ENCODE measurements at regions not wholly inside any gene's neighbourhood (a gene's known extent, or its start where the extent isn't known, plus 50 kb on each side); places are given as distances from the start of the nearest gene placed in this dataset.

DNA sequence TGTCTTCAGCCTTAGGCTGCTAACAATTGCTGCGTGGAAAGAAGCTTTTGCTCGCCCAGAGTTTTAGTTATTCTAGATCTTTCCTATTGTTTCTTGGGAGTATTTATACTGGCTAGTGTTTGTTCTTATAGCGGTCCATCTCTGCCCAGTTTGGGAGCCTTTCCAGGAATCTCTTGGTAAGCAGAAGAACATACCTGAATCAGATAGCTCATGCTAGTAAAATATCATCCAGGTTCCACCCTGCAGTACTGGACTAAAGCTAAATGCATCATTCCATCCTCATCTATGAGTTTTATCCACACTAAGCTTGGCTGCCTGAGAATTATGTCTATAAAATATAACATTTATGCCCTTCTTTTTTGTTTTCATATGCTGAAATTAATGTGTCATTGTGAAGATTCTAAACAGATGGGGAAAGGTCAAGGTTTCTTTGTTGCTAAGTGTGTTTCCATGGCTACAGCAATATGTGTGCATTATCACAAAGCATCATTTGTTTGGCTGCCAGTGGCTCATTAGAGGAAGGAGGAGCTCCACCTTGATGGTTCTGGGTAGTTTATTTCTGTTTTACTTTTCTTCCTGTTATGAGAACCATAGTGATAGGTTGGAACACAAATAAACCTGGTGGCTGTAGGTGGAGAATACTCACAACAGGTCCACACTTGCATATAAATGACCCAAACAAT is 182.8 kb downstream of the PIK3C3 start:
- no peak overlapping the region for H3K27ac ChIP-seq
- no peak overlapping the region for H3K4me3 ChIP-seq

DNA sequence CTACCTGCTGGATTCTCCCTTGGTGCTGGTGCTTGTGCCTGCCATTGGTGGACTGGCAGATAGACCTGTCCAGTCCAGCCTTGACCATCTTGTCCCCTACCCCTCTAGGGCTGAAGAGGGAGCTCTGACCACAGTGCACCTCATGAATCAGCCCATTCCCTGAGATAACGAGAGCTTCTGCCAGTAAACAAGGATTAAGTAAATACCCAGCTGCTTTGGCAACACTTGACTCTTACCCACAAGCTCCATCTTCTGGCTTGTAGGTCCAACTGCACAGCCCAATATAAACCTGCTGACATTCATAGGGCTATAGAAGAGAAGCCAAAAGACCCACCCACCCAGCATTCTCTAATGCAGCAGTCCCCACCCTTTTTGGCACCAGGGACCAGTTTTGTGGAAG is 186.4 kb downstream of the PIK3C3 start:
- no peak overlapping the region for H3K4me3 ChIP-seq
- no peak overlapping the region for H3K27ac ChIP-seq

DNA sequence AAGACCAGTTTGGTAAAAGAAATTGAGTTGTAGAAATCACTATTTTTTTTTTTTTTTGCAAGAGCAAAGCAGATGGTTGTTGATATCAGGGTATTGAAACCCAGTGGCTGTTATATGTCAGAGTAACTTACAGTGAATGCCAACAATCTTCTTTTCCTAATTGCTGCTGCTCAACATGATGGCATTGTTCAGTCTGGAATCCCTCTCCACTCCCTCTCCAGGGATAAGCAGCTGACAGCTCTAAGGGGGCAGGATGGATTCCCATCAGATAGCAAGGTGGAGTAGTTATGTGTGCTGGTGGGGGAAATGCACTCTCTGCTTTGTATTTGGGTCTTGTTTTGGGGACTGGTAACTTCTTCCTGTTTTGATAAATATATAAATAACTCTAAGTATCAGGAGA is 200.0 kb downstream of the PIK3C3 start:
- Histone ChIP-seq H3K27ac (no peak overlapping the region), H3K4me3 (no peak overlapping the region)

DNA sequence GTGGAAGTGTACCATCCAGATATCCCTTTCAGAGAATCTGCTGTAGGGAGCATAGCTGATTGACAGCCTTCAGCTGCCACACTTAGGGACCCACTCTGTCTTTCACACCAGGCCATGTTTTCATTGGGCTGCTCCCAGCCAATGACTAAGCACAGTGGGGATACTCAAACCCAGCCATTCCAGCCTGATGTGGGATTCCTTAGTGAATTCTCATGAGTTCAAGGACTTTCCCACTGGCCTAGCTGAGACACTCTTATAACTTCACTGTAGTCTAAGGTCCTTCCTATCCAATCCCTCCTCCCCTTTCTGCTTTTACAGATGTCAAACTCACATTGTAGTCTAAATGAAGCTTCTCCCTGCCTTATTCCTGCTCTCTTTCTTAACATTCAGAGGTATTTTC is 201.2 kb downstream of the PIK3C3 start:
- H3K4me3 ChIP-seq = no peak overlapping the region
- H3K27ac ChIP-seq = no peak overlapping the region

DNA sequence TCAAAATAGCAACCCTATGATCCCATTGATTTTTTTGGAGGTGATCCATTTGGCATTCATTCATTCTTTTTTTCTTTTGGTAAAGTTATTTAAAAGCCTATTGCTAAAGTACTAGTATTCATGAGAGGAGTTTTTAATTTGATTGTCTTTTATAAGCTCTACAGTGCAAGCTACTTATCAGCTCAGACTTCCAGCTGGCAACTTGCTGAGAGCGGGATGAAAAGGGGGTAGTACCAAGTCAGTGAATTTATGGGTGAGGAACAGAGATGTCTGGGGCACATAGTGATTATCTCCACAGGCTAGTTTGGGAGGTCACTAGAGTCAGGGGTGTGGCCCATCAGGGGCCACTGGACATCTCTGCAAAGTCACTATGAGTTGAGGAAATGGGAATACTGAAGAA is 202.4 kb downstream of the PIK3C3 start:
- Histone ChIP-seq H3K4me3 (no peak overlapping the region), H3K27ac (no peak overlapping the region)

DNA sequence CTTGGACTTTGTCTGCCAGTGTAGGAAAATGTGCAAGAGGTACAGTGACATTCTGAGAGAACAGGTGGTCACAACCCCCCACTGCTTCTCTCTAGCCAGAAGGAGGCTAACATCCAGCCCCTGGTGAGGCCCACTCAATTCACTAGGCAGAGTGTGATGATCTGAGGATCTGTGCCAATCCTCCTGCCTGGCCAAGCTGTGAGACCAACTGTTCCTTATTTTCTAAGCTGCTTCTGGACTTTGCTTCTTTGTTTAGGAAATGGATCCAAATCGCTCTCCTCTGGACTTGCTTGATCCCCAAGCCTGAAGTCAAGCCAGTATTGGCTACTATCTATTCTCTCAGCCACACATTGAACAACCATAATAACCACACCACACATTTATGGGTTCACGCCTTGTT is 202.8 kb downstream of the PIK3C3 start:
- Histone ChIP-seq H3K4me3 (no peak overlapping the region), H3K27ac (no peak overlapping the region)

DNA sequence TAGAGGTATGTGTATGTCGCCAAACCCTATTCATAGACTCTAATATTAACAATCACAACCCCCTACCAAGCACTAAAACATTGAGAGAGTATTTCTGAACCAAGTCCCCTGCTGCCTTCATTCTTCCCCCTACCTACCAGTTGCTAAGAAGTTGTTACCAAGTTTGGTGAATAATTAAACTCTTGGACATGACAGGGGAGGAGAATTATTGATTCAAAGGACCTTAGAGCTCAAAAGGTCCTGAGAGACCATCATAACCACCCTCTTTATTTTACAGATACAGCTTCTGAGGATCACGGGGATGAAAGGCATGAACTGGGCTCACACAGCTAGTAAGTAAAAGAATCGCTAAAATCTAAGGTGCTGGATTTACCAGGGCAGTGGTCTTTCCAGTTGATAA is 204.1 kb downstream of the PIK3C3 start:
- Histone ChIP-seq H3K4me3 (no peak overlapping the region), H3K27ac (no peak overlapping the region)

DNA sequence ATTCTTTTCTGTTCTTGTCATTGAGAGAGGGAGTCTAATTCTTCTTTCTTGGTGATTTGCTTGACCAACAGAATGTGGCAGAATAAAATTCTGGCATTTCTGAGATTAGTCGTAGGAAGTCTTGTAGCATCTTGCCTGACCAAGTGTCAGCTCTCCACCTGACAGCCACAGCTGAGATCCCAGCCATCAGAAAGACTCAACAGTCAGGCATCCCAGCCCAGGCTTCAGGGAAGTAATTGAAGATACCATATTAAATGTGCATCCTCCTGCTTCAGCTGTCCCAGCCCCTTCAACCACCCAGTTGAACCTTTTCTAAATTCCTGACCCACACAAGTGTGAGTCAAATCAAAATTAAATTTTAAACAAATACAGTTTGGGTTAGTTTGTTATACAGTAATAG is 208.3 kb downstream of the PIK3C3 start:
- Histone ChIP-seq H3K4me3 (no peak overlapping the region), H3K27ac (no peak overlapping the region)

DNA sequence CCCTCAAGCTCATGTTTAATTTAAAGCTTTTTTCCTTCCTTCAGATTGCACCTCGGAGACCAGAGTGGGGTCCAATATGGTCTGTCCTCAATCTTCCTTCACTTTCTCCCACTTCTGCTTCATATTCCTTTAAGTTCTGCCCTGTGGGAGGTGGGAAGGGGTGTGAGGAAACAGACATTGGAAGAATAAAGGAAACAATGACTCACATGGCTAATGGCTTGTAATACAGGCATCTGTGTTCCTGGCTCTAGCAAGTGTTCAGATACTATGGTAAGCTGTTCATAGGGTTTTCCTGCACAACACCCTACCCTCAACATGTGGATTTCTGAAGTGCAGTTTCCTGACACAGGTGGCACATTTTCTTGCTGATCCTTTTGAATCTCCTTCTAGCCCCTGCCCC is 209.5 kb downstream of the PIK3C3 start:
- H3K27ac ChIP-seq = no peak overlapping the region
- H3K4me3 ChIP-seq = no peak overlapping the region

DNA sequence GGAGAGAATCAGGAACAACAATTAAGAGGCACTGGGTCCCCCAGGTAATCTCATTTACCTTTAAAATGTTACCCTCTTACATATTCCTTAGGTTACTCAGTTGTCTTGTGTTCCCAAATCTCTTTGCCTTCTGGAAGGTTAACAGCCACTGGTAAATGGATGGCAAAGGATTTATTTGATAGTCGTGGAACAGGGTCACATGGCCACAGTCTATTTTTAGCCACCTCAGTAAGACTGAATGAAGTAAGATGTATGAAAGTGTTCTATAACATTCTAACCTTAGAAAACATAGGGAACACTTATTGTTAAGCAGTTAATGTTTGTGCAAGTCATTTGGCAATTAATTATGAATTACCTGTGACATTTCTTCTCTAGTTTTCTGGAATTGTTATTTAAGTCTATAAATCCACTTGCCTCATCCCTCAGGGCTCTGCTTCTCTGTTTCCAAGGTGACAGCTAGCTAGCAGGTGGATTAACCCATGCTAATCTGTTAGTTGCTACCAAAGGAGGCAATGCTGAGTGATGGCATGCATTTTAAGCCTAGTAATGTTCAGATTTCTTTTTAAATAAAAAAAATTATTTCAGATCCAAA is 211.0 kb downstream of the PIK3C3 start:
- Histone ChIP-seq H3K27ac (no peak overlapping the region), H3K4me3 (no peak overlapping the region)

DNA sequence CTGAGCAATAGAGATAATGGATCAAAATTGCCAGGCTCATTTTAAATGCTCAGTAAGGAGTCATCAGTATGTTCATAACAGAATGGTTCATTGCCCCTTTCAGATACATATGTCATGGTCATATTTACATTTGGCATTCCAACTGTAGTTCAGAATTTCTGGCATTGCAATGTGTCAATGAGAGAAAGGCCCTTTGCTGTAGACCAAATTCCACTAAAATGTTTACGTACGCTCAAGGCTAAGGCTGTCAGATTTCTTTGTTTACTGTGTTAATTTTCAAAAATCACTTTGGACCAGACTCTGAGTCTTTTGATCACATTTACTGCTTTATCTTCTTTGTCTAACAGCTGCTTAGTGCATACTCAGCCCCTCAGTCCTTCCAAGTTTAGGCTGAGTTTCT is 213.5 kb downstream of the PIK3C3 start:
- Histone ChIP-seq H3K27ac (no peak overlapping the region), H3K4me3 (no peak overlapping the region)

DNA sequence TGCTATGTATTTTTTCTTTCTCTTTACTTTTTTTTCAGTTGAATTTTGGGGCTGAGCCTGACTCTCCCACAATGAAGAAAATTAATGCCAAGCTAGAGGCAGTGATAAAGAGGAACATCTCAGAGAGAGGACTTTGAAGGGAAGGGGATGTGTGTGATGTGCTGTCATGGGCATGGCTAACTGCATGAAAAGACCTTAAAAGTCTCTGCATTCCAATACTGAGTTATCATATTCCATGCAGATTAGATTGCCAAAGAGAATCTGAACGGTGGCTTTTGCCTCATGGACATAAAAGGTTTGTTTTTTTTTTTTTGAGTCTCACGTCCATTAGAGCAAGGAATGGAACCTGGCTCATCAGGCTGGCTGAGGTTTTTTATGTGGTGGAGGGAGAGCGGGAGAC is 213.9 kb downstream of the PIK3C3 start:
- H3K4me3 ChIP-seq = no peak overlapping the region
- H3K27ac ChIP-seq = no peak overlapping the region

DNA sequence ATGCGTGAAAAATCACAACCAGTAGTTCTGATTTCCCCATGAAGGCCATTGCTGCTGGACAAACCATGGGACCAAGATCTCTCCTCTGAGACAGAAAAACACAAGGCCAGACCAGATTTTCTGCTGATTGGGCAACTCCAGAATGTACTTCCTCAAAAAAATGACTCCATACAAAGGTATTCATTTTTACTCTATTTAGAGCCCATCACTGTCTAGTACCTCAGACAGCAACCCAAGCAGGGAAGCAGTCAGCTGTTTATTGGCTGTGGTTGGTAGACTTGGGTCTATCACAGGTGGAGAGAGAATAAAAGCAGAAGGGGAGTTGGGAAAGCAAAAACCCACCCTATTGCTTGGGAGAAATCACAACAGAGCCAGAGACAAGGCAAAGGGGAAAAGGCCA is 219.9 kb downstream of the PIK3C3 start:
- no peak overlapping the region for H3K27ac ChIP-seq
- H3K4me3 ChIP-seq = no peak overlapping the region

DNA sequence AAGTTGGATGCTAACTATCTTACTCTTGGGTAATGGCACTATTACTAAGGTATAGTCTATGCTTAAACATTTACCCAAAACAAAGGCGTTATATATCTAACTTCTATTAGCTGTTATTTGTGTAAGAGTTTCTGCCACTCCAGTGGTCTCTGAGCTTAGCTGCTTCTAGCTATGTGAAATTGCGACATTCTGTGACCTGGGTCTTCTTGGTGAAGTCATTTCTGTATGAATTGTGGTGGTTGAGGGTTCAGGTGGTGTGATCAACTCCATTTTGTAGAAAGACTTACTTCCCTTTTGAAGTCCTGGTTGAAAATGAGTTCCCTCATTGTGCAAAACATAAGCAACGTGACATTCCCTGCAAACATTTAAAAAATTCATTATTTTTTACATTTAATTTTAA is 221.6 kb downstream of the PIK3C3 start:
- Histone ChIP-seq H3K27ac (no peak overlapping the region), H3K4me3 (no peak overlapping the region)

DNA sequence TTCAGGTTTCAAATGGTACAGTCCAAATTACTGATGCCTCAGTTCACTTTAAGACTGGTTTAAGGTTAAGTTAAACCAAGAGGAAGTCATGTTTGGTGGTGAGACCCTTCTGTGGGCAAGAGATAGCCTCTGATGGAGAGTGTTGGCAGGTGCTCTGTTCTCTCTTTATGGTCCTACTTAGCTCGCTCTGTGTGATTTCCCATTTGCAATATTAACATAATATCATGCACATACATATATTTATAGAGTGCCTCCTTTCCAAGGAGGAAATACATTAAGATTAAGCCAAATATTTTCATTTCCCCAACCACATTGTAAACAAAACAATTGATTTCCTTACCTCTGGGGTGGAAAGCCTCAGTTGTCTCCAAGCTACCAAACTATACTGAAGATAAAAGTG is 222.4 kb downstream of the PIK3C3 start:
- no peak overlapping the region for H3K27ac ChIP-seq

DNA sequence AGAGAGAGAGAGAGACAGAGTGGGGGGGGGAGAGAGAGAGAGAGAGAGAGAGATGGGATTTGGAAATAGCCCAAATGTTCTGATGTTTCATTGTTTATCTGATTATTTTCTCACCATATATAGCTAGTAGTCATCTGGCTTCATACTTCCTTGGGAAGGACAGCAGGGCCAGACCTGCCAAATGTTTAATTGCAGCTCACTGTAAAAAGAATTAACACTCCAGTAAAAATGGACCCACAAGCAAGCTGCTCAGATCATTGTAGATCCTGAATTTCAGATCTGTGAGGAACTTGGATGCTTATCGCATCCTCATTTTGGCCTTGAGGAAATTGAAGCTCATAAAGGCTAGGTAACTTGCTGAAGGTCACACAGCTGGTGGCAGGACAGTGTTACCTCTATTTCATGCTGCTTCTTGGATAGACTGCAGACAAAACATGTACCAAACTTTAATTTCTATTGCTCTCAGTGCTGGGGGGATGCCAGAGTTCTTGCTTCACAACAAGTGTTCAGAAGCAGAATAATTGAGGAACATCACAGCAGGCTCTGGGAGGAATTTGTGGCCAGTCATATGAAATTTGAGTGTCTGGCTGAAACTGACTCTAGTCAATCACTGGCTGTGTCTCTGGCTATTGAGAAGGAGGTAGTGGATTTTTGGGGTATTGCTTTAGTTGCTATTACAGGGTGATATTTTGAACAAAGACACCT is 223.5 kb downstream of the PIK3C3 start:
- Histone ChIP-seq H3K27ac (no peak overlapping the region), H3K4me3 (no peak overlapping the region)

More for the DNA sequence above, 222.4 kb downstream of the PIK3C3 start:
- no peak overlapping the region for H3K4me3 ChIP-seq

DNA sequence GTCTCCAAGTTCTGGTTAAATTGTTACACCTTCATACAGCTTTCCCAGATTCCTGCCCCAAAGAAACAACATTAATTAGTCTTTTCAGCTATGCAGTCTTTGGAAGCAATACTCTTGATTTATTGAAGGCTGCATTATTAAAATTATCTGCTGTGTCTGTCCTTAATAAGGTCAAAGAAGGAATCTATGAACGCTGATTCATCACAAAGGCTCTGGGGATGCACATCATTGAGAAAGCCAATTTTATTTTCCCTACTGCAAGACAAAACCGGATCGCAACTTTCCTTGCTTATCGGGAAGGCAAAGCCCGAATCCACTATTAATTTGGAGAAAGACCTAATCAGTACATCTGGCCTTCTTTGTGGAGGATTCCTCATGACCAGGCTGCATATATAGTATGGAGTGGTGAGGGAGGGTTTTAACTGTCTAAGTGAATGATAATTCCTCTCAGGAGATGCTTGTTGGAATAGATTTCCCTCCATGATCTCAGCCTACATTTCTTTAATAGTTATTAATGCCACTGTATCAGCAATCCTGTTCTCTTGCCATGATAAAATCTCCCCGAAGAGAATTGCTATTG is 224.6 kb downstream of the PIK3C3 start:
- Histone ChIP-seq H3K27ac (no peak overlapping the region), H3K4me3 (no peak overlapping the region)

DNA sequence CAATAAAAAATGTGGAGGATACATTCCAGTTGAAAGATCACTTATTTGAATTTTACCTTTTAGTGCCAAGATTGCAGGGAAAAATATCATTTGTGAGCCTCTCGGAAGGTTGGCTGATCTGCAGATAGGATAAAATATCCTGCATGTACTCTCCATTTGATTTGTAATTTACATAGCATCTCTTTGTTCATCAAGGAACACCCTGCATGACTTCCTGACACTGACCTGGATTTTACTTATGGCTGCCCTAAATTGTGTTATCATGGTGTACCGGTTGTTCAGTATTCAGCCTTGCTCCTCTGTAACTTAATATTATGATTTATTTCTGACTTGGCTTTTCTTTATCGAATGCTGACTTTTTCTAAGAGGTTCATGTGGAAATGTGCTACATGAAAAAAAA is 226.4 kb downstream of the PIK3C3 start:
- H3K27ac ChIP-seq = no peak overlapping the region
- no peak overlapping the region for H3K4me3 ChIP-seq

DNA sequence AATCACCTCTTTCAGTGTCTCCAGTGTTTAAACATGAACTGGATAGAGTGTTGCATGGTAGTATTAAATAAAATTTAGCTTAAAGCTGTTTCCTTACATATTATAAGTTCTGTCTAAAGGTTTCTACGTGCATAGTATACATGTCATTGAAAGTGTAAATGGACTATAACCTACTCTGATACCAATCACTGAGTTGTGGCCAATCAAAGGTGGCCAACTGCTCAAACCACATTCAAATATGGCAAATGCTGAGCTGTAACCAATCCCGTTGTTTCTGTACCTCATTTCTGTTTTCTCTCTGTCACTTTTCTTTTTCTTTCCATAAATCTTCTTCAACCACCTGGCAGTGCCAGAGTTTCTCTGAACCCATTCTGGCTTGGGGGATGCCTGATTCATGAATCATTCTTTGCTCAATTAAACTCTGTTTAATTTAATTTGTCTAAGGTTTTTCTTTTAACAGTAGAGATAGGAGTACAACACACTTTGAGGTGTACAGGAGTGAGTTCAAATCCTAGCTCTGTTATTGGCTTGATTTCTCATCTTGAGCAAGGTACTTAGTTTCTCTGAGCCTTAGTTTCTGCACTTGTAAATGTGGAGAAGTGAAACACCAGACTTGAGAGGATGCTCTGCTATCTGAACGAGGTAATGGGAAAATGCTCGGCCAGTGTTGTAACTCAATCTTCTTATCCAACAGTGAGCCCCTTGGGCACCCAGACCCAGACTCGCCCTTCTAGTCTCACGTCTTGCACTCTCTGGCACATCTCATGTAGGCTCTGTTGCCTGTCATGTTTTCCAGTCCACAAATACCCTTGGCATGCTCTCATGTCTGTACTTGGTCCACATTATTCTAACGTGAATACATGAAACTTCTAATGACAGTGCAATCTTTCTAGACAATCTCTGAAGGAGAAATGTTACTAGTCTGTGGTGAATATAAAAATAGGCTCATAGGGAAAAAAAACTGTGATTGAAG is 228.0 kb downstream of the PIK3C3 start:
- Histone ChIP-seq H3K4me3 (no peak overlapping the region), H3K27ac (no peak overlapping the region)

DNA sequence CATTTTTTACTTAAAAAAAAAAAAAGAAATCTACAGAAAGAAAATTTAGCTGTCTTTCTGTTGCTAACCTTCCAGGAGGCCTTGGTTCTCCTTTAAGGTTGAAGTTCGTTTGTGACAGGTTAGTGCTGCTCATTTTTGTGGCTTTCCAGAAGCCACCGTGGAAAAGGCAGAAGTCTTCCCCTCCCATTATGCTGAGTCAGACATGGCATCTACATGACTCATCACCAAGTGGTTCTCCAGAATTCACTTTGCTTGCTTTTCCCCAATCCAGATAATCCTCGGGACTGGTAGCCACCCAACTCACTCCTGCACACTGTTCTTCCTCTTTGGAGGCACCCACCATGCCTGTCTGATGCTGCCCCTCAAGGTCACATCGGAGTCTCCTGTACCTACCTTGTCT is 228.7 kb downstream of the PIK3C3 start:
- H3K4me3 ChIP-seq = no peak overlapping the region
- H3K27ac ChIP-seq = no peak overlapping the region
